Prostate gland (tissue), 2 donors: ENCODE measurements at regions not wholly inside any gene's neighbourhood (a gene's known extent, or its start where the extent isn't known, plus 50 kb on each side); places are given as distances from the start of the nearest gene placed in this dataset.

Experiments used
- DNase-seq: peaks from one replicate; pipeline ENCODE4 v3.0.0-alpha.2; 2019; ENCODE audit warnings: low spot score
- H3K27ac ChIP-seq, 2 donors: fragments of 200-600 bp; sonication (generic); 2 replicates each; pipeline ENCODE4 v1.5.1; 2017 to 2019
- H3K27me3 ChIP-seq: fragments of 200-600 bp; sonication (generic); replicated peaks from 2 replicates; pipeline ENCODE4 v1.5.1; 2019; ENCODE audit not compliant: insufficient read depth
- H3K36me3 ChIP-seq, 2 donors: fragments of 200-600 bp; sonication (generic); 1 replicate in 1 of 2; 2 replicates in 1 of 2; pipeline versions ENCODE4 v1.5.1 to v1.8.1; 2017 to 2019
- H3K4me1 ChIP-seq: fragments of 200-600 bp; sonication (generic); replicated peaks from 2 replicates; pipeline ENCODE4 v1.5.1; 2019
- H3K4me3 ChIP-seq, 2 donors: fragments of 200-600 bp; sonication (generic); 2 replicates each; pipeline ENCODE4 v1.5.1; 2017 to 2019
- H3K9me3 ChIP-seq: fragments of 200-600 bp; sonication (generic); 2 replicates; pipeline ENCODE4 v1.5.1; 2017
- CTCF ChIP-seq, 4 experiments: fragments of 200-600 bp in 2 of 4; fragments of 450-650 bp in 2 of 4; sonication (generic) in 2 of 4; IDR thresholded peaks; 1 replicate in 3 of 4; 2 replicates in 1 of 4; pipeline ENCODE4 v1.5.1; 2016 to 2019; ENCODE audit warnings: antibody characterized with exemption in 4 of 4, mild to moderate bottlenecking in 2 of 4, moderate library complexity in 2 of 4
- POLR2A ChIP-seq: fragments of 450-650 bp; IDR thresholded peaks from one replicate; pipeline ENCODE4 v1.6.1; 2016; ENCODE audit warnings: antibody characterized with exemption, mild to moderate bottlenecking
- POLR2AphosphoS5 ChIP-seq: sonication (generic); formaldehyde crosslinking; IDR thresholded peaks from one replicate; pipeline ENCODE4 v1.6.1; 2017; ENCODE audit warnings: antibody characterized with exemption
- WGBS: methylation state at CpG from one replicate; pipeline ENCODE4 v1.1.5; 2018; 5-methylcytosine and 5-hydroxymethylcytosine counted together
- intact Hi-C: fragments of 100-400 bp; cut with DNase I; formaldehyde crosslinking; loops from one replicate; pipeline ENCODE4 v1.14.2; 2022

- H3K36me3 ChIP-seq = no peaks in the 10 kb centered on the region
- intact Hi-C loops = no loop called here
- no peaks in the 10 kb centered on the region for H3K9me3 ChIP-seq
- DNase-seq = no peak
- TF ChIP-seq POLR2AphosphoS5 (no peak), POLR2A (no peak), CTCF (IDR thresholded peaks at IDR 0.05) (no peak)
- H3K4me3 ChIP-seq = no peak overlapping the region
- no peaks in the 10 kb centered on the region for H3K4me1 ChIP-seq
- no peaks in the 10 kb centered on the region for H3K27me3 ChIP-seq
- WGBS = 93% methylated on average over 11 of the region's 11 CpGs
- no peak overlapping the region for H3K27ac ChIP-seq
Measured at GRCh38 chr2:242019344-242019743, 149.8 kb downstream of the RTP5 start.

GRCh38 chr2:242020196-242021004 is 150.9 kb downstream of the RTP5 start:
- intact Hi-C loops = no loop called here
- WGBS = 32% methylated on average over 26 of the region's 26 CpGs
- no peak overlapping the region for H3K27ac ChIP-seq
- no peaks in the 10 kb centered on the region for H3K27me3 ChIP-seq
- H3K4me1 ChIP-seq = no peaks in the 10 kb centered on the region
- no peaks in the 10 kb centered on the region for H3K9me3 ChIP-seq
- TF ChIP-seq CTCF (IDR thresholded peaks at IDR 0.05) = no peak
- no peak for TF ChIP-seq POLR2AphosphoS5
- H3K4me3 ChIP-seq = no peak overlapping the region
- DNase-seq = no peak
- H3K36me3 ChIP-seq = no peaks in the 10 kb centered on the region

- Histone ChIP-seq H3K9me3 (no peaks in the 10 kb centered on the region), H3K36me3 (no peaks in the 10 kb centered on the region), H3K4me3 (no peak overlapping the region), H3K27me3 (no peaks in the 10 kb centered on the region), H3K4me1 (no peaks in the 10 kb centered on the region), H3K27ac (no peak overlapping the region)
- DNase-seq = no peak
- no peak for TF ChIP-seq POLR2A
- TF ChIP-seq CTCF (IDR thresholded peaks at IDR 0.05) = no peak
- no peak for TF ChIP-seq POLR2AphosphoS5
- 76% methylated on average over 12 of the region's 12 CpGs for WGBS
- intact Hi-C loops = no loop called here
Measured at GRCh38 chr2:242022550-242023290, 153.2 kb downstream of the RTP5 start.

- Histone ChIP-seq H3K9me3 (no peaks in the 10 kb centered on the region), H3K36me3 (no peaks in the 10 kb centered on the region), H3K4me1 (no peaks in the 10 kb centered on the region), H3K27me3 (no peaks in the 10 kb centered on the region), H3K27ac (no peak overlapping the region), H3K4me3 (no peak overlapping the region)
- no peak for TF ChIP-seq POLR2AphosphoS5
- no peak for TF ChIP-seq POLR2A
- no peak for TF ChIP-seq CTCF (IDR thresholded peaks at IDR 0.05)
- DNase-seq = no peak
- intact Hi-C loops = no loop called here
- 85% methylated on average over 18 of the region's 18 CpGs for WGBS
Measured at GRCh38 chr2:242024751-242025355, 155.3 kb downstream of the RTP5 start.
